HepG2 (cell line): ENCODE measurements at regions not wholly inside any gene's neighbourhood (a gene's known extent, or its start where the extent isn't known, plus 50 kb on each side); places are given as distances from the start of the nearest gene placed in this dataset.

Source experiments
- ATAC-seq: fragments of 200-7000 bp; cut with Tn5 transposase; 3 replicates; pipeline ENCODE4 v1.9.1; 2020; ENCODE audit warnings: mild to moderate bottlenecking, moderate library complexity
- BruUV-seq: library from RNA; stranded (reverse); fragments of 400-500 nt; replicated peaks from 2 replicates; lab custom pipeline; 2021; lab: Mats Ljungman, UMichigan
- CTCF ChIA-PET: fragments of 300-600 bp; formaldehyde crosslinking; extraction: SDS; loops from one replicate; lab custom pipeline; 2021; ENCODE audit warnings: low total read pairs, inconsistent platforms, low intra/inter-chr PET ratio; lab: Yijun Ruan, JAX
- POLR2A ChIA-PET: fragments of 350-600 bp; sonication (Branson Sonifier 250); formaldehyde crosslinking; loops from one replicate; lab custom pipeline; 2020; ENCODE audit warnings: antibody characterized with exemption, inconsistent platforms; lab: Yijun Ruan, JAX
- DNase-seq: peaks from one replicate; pipeline ENCODE4 v3.0.0-alpha.2; 2015; ENCODE audit warnings: low spot score
- FAIRE-seq: peaks from 3 replicates; lab custom pipeline; 2011; peaks lifted over from hg19 to GRCh38; lab: Jason Lieb, UNC
- H2AFZ ChIP-seq: one replicate; pipeline ENCODE4 v1.6.1; 2011; ENCODE audit warnings: low read length, inconsistent platforms
- H3K27ac ChIP-seq: fragments of 300-600 bp; 3 replicates; pipeline ENCODE4 v1.8.0; 2011; ENCODE audit warnings: mixed run types, mild to moderate bottlenecking, mixed read lengths, low read length, inconsistent platforms; ENCODE audit not compliant: insufficient read depth; ENCODE audit errors: extremely low read length
- H3K27me3 ChIP-seq, 2 experiments: fragments of 200-600 bp in 1 of 2; 2 replicates in 1 of 2; 3 replicates in 1 of 2; pipeline versions ENCODE4 v1.6.0 to v1.8.0; 2011; ENCODE audit warnings: low read length in 2 of 2, mild to moderate bottlenecking in 2 of 2, moderate library complexity in 2 of 2, inconsistent platforms in 1 of 2; ENCODE audit not compliant: insufficient read depth in 2 of 2, control insufficient read depth in 1 of 2
- H3K36me3 ChIP-seq, 2 experiments: fragments of 200-600 bp in 1 of 2; replicated peaks in 1 of 2; 2 replicates in 1 of 2; 3 replicates in 1 of 2; pipeline versions ENCODE4 v1.5.1 to v1.8.0; 2011; ENCODE audit warnings: low read length in 2 of 2, inconsistent platforms in 1 of 2; ENCODE audit not compliant: insufficient read depth in 2 of 2, control insufficient read depth in 1 of 2
- H3K4me1 ChIP-seq: 2 replicates; pipeline ENCODE4 v1.5.1; 2012; ENCODE audit warnings: low read length, inconsistent platforms; ENCODE audit not compliant: insufficient read depth
- H3K4me2 ChIP-seq: 2 replicates; pipeline ENCODE4 v1.6.0; 2011; ENCODE audit warnings: low read depth, low read length, inconsistent platforms
- H3K4me3 ChIP-seq, 3 experiments: fragments of 200-600 bp in 1 of 3; sonication (generic), shearing (Covaris generic) in 1 of 3; replicated peaks in 1 of 3; 2 replicates each; pipeline ENCODE4 v1.5.1; 2011 to 2016; ENCODE audit warnings: low read length in 3 of 3, inconsistent platforms in 2 of 3, low read depth in 2 of 3, mild to moderate bottlenecking in 2 of 3, control low read depth in 1 of 3, mixed read lengths in 1 of 3; ENCODE audit not compliant: insufficient read depth in 1 of 3
- H3K79me2 ChIP-seq: one replicate; pipeline ENCODE4 v1.6.1; 2011; ENCODE audit warnings: low read length, inconsistent platforms; ENCODE audit not compliant: insufficient read depth
- H3K9ac ChIP-seq: 2 replicates; pipeline ENCODE4 v1.6.0; 2011; ENCODE audit warnings: mild to moderate bottlenecking, low read depth, low read length, inconsistent platforms; ENCODE audit not compliant: insufficient read depth
- H3K9me3 ChIP-seq: 2 replicates; pipeline ENCODE4 v1.5.1; 2012; ENCODE audit warnings: mild to moderate bottlenecking, low read length
- H4K20me1 ChIP-seq: 2 replicates; pipeline ENCODE4 v1.6.0; 2011; ENCODE audit warnings: inconsistent platforms, mild to moderate bottlenecking, low read length, moderate library complexity; ENCODE audit not compliant: insufficient read depth
- MAFF ChIP-seq: IDR thresholded peaks from 2 replicates; pipeline ENCODE4 v1.6.1; 2011; ENCODE audit warnings: low read depth, low read length, improper control_type of control experiment
- RCOR2 ChIP-seq: IDR thresholded peaks from 2 replicates; pipeline ENCODE4 v1.6.1; 2016; ENCODE audit warnings: missing biosample characterization, missing genetic modification reagents
- ZMYM4 ChIP-seq: sonication (generic); formaldehyde crosslinking; IDR thresholded peaks from 2 replicates; pipeline ENCODE4 v1.8.1; 2023; ENCODE audit warnings: mild to moderate bottlenecking, missing genetic modification reagents
- ZNF317 ChIP-seq: sonication (generic); formaldehyde crosslinking; IDR thresholded peaks from 2 replicates; pipeline ENCODE4 v1.5.0; 2020; ENCODE audit warnings: mild to moderate bottlenecking, missing genetic modification reagents
- WGBS: methylation state at CpG from one replicate; pipeline ENCODE4 v1.1.6; 2017; ENCODE audit warnings: low lambda C conversion rate; 5-methylcytosine and 5-hydroxymethylcytosine counted together
- in situ Hi-C: cut with HindIII; loops from 2 replicates; pipeline ENCODE4 v1.10.0; 2017; ENCODE audit warnings: low pct_unique_long_range_greater_than_20kb; ENCODE audit not compliant: extremely low pct_ligation_motif_present
- intact Hi-C: fragments of 100-400 bp; cut with micrococcal nuclease; formaldehyde crosslinking; loops from one replicate; pipeline ENCODE4 v1.10.0; 2022; ENCODE audit not compliant: unreplicated experiment
- TF ChIP-seq, protein P1 (sequence below): fragments of 450-650 bp; IDR thresholded peaks from 2 replicates; pipeline ENCODE4 v1.6.1; 2017
- TF ChIP-seq, protein P2 (sequence below): sonication (generic); formaldehyde crosslinking; IDR thresholded peaks from 2 replicates; pipeline ENCODE4 v1.4.0; 2020; ENCODE audit warnings: mild to moderate bottlenecking, missing genetic modification reagents
- TF ChIP-seq, protein P3 (sequence below): sonication (generic); formaldehyde crosslinking; IDR thresholded peaks from 2 replicates; pipeline ENCODE4; 2020; ENCODE audit warnings: missing genetic modification reagents, mild to moderate bottlenecking, borderline replicate concordance

DNA sequence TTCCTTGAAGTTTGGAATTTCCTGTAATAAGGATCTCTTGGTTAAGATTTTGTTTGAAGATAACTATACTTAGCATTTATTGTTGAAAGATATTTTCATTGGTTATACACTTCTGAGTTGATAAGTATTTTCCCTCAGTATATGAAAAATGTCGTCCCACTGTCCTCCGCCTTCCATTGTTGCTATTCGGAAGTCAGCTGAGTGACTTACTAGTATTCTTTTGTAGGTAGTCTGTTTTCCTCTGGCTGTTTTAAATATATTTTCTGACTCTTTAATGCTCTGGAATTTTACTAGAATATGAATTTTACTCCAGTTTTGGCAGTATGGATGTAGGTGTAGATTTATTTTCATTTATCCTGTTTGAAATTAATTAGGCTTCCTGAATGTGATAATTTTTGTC, 498.7 kb upstream of the NFIA start:
- Histone ChIP-seq H3K4me3 (no peak overlapping the region), H3K27ac (no peak overlapping the region), H2AFZ (no peak overlapping the region), H3K79me2 (no peaks in the 10 kb centered on the region), H3K9ac (no peak overlapping the region), H3K27me3 (no peaks in the 10 kb centered on the region), H3K36me3 (no peaks in the 10 kb centered on the region), H3K4me2 (no peak overlapping the region), H3K9me3 (peaks cover 16% of the 10 kb centered on the region), H4K20me1 (no peaks in the 10 kb centered on the region), H3K4me1 (no peaks in the 10 kb centered on the region)
- POLR2A ChIA-PET: no interaction called here
- CTCF ChIA-PET: no interaction called here
- FAIRE-seq (no peak), ATAC-seq (no peak), DNase-seq (no peak)
- TF ChIP-seq ZNF317 (CRISPR knock-in tag): peak; percentile 99
- no peak for TF ChIP-seq MAFF
- in situ Hi-C loops (no loop called here), intact Hi-C loops (no loop called here)
- WGBS: 73% methylated on average over 3 of the region's 3 CpGs
- no TSS peak for BruUV-seq

DNA sequence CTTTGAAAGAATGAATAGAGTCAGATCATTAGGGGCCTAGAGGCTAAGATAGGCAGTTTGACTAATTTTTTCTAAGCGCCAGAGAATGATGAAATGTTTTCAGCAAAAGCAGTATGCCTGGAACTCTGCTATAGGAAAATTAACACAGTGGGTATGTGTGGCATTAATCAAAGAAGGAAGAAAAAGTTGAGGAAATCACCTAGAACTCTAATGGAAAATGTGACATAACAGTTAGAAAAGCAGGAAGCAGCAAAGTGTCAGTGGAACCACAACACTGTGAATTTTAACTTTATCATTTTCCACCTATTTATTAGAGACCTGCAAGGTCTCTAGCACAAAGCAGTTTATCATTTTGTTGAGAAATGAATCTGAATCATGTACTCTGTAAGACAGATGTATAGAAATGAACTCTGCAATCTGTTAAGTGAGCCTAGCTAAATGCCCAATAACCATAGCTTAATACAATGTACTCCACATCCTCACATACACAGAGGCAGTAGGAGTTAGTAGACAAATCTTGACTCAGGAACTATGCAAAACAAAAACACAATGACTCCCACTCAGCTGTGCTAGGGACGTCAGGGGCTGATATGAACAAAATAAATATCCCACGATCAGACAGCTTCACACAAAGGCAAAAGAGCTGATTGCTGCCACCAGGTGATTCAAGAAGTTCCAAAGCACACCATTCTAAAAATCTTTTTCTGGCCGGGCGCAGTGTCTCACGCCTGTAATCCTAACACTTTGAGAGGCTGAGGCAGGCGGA, 500.7 kb upstream of the NFIA start:
- Histone ChIP-seq H3K4me1 (no peaks in the 10 kb centered on the region), H4K20me1 (no peaks in the 10 kb centered on the region), H3K27me3 (no peaks in the 10 kb centered on the region), H3K79me2 (no peaks in the 10 kb centered on the region), H3K9me3 (peaks cover 16% of the 10 kb centered on the region)
- CTCF ChIA-PET: no interaction called here
- BruUV-seq: no TSS peak
- in situ Hi-C loops: no loop called here
- 15% methylated on average over 6 of the region's 7 CpGs for WGBS
- TF ChIP-seq, protein P1, sequence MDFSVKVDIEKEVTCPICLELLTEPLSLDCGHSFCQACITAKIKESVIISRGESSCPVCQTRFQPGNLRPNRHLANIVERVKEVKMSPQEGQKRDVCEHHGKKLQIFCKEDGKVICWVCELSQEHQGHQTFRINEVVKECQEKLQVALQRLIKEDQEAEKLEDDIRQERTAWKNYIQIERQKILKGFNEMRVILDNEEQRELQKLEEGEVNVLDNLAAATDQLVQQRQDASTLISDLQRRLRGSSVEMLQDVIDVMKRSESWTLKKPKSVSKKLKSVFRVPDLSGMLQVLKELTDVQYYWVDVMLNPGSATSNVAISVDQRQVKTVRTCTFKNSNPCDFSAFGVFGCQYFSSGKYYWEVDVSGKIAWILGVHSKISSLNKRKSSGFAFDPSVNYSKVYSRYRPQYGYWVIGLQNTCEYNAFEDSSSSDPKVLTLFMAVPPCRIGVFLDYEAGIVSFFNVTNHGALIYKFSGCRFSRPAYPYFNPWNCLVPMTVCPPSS: no peak
- TF ChIP-seq, protein P2, sequence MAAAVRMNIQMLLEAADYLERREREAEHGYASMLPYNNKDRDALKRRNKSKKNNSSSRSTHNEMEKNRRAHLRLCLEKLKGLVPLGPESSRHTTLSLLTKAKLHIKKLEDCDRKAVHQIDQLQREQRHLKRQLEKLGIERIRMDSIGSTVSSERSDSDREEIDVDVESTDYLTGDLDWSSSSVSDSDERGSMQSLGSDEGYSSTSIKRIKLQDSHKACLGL (CRISPR knock-in tag): no peak
- TF ChIP-seq, protein P3, sequence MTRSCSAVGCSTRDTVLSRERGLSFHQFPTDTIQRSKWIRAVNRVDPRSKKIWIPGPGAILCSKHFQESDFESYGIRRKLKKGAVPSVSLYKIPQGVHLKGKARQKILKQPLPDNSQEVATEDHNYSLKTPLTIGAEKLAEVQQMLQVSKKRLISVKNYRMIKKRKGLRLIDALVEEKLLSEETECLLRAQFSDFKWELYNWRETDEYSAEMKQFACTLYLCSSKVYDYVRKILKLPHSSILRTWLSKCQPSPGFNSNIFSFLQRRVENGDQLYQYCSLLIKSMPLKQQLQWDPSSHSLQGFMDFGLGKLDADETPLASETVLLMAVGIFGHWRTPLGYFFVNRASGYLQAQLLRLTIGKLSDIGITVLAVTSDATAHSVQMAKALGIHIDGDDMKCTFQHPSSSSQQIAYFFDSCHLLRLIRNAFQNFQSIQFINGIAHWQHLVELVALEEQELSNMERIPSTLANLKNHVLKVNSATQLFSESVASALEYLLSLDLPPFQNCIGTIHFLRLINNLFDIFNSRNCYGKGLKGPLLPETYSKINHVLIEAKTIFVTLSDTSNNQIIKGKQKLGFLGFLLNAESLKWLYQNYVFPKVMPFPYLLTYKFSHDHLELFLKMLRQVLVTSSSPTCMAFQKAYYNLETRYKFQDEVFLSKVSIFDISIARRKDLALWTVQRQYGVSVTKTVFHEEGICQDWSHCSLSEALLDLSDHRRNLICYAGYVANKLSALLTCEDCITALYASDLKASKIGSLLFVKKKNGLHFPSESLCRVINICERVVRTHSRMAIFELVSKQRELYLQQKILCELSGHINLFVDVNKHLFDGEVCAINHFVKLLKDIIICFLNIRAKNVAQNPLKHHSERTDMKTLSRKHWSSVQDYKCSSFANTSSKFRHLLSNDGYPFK (CRISPR knock-in tag): no peak
- TF ChIP-seq ZMYM4 (CRISPR knock-in tag): no peak
- no peak for TF ChIP-seq RCOR2
- TF ChIP-seq, all 625 proteins: peak for 0
- intact Hi-C loops: no loop called here
- no peaks in the 10 kb centered on the region for H3K36me3 ChIP-seq
- no peak overlapping the region for H2AFZ ChIP-seq
- FAIRE-seq (no peak), ATAC-seq (no peak), DNase-seq (no peak)
- H3K4me3 ChIP-seq: no peak overlapping the region
- H3K4me2 ChIP-seq: no peak overlapping the region
- POLR2A ChIA-PET: no interaction called here
- no peak overlapping the region for H3K27ac ChIP-seq
- no peak overlapping the region for H3K9ac ChIP-seq
